Small intestine (tissue), 7 donors: ENCODE measurements at regions not wholly inside any gene's neighbourhood (a gene's known extent, or its start where the extent isn't known, plus 50 kb on each side); places are given as distances from the start of the nearest gene placed in this dataset.

Experiments
- DNase-seq, 2 donors: peaks; one replicate each; pipeline versions ENCODE4 v3.0.0 to v3.0.0-alpha.2; 2013
- FAIRE-seq: peaks from 2 replicates; lab custom pipeline; 2012; peaks lifted over from hg19 to GRCh38; lab: Jason Lieb, UNC
- H3K27ac ChIP-seq, 3 donors: one replicate each; pipeline ENCODE4 v1.5.1; 2013; ENCODE audit warnings: low read length in 2 of 3, mild to moderate bottlenecking in 2 of 3, control low read depth in 1 of 3, inconsistent platforms in 1 of 3, low read depth in 1 of 3, moderate library complexity in 1 of 3
- H3K27me3 ChIP-seq, 3 donors: one replicate each; pipeline ENCODE4 v1.6.1; 2013; ENCODE audit warnings: low read length in 3 of 3, inconsistent platforms in 1 of 3; ENCODE audit not compliant: control insufficient read depth in 3 of 3, insufficient read depth in 3 of 3
- H3K36me3 ChIP-seq, 3 donors: one replicate each; pipeline ENCODE4 v1.6.1; 2013; ENCODE audit warnings: low read length in 3 of 3, inconsistent platforms in 1 of 3, low read depth in 1 of 3, mild to moderate bottlenecking in 1 of 3, moderate library complexity in 1 of 3; ENCODE audit not compliant: control insufficient read depth in 3 of 3, insufficient read depth in 2 of 3
- H3K4me1 ChIP-seq, 3 donors: one replicate each; pipeline ENCODE4 v1.6.1; 2013; ENCODE audit warnings: low read length in 2 of 3, inconsistent platforms in 1 of 3, low read depth in 1 of 3, mild to moderate bottlenecking in 1 of 3, moderate library complexity in 1 of 3; ENCODE audit not compliant: control insufficient read depth in 3 of 3, insufficient read depth in 2 of 3
- H3K4me3 ChIP-seq, 3 donors: one replicate each; pipeline ENCODE4 v1.5.1; 2013; ENCODE audit warnings: low read length in 3 of 3, control low read depth in 1 of 3, inconsistent platforms in 1 of 3, low read depth in 1 of 3, mild to moderate bottlenecking in 1 of 3, moderate library complexity in 1 of 3
- H3K9me3 ChIP-seq, 2 donors: one replicate each; pipeline ENCODE4 v1.6.1; 2013; ENCODE audit warnings: low read depth in 1 of 2, low read length in 1 of 2; ENCODE audit not compliant: control insufficient read depth in 2 of 2, insufficient read depth in 1 of 2
- WGBS, 3 donors: extraction: QIAGEN DNeasy Blood & Tissue Kit; methylation state at CpG; one replicate each; pipeline ENCODE4 v1.1.7; 2013; 5-methylcytosine and 5-hydroxymethylcytosine counted together
- donor health status: healthy with polysubstance abuse.
- donor health status: control.
- donor health status: control.
- donor health status: Bipolar disorder and iron deficiency.
- donor health status: healthy.

DNA sequence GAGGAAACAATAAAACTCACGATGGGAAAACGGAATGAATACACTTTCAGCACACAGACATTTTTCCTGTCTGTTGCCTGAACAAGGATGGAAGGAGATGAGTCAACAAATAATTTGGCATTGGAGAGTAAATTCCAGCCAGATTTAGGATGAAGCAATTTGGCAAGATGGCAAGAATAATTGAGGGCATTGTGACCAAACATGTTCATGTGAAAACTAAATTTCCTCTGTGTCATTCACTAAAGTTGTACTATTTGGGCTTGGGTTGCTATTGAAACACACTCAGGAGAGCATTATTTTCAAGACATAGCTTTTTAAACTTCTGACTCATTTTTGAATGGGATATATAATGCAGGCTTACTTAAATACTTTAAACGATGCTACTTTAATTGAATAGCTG, 1614.4 kb downstream of the PCDH19 start:
- Histone ChIP-seq H3K27me3 (no peaks in the 10 kb centered on the region), H3K27ac (no peak overlapping the region), H3K4me1 (no peaks in the 10 kb centered on the region), H3K4me3 (no peak overlapping the region), H3K9me3 (no peaks in the 10 kb centered on the region), H3K36me3 (no peaks in the 10 kb centered on the region)
- no peak for DNase-seq
- FAIRE-seq: no peak
- WGBS, 3 donors: 47 to 56% (median 53%) methylated on average over 3 of the region's 3 CpGs

DNA sequence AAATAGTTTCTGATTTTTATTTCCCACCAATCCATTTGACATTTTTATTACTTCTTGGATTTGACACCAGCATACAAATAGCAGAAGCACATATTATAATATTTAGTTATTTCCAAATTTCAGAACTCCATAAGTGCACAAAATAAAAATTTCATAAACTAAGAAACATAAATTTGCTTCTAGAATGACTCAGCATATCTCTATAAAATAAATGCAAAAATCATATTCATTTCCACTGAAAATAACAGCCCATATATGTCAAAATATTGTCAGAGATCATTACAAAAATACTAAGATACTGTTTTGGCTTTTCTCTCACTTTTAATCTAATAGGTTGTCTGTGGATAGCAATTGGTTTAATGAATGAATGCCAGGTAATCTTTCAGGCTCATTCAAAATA, 1654.2 kb downstream of the PCDH19 start:
- no peaks in the 10 kb centered on the region for H3K4me1 ChIP-seq
- H3K36me3 ChIP-seq: no peaks in the 10 kb centered on the region
- H3K27me3 ChIP-seq: peaks cover 0 to 2% (median 0%) of the 10 kb centered on the region in 3 donors
- no peak overlapping the region for H3K4me3 ChIP-seq
- H3K9me3 ChIP-seq: peaks cover 0 to 7% of the 10 kb centered on the region in 2 donors
- FAIRE-seq (peak; percentile 41), DNase-seq (no peak)
- no peak overlapping the region for H3K27ac ChIP-seq

DNA sequence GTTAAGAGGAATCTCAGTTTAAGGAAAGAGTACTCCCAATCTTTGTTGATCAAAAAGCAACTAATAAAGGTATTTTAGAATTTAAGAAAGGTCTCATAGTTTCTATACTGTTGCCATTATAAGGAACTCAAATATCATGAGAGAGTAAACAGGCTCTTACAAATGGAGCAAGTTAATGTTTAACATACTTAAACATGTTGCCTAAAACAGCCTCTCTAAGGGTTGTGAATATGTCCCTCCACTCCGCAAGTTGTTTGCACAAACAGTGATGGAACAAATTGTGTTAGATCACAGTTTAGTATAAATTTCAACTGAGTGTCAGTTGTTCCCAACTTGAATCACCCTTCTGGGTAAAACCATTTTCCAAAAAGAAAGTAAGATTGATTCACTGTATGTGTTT, 1678.3 kb downstream of the PCDH19 start:
- no peak for DNase-seq
- Histone ChIP-seq H3K4me1 (no peaks in the 10 kb centered on the region), H3K36me3 (no peaks in the 10 kb centered on the region), H3K9me3 (no peaks in the 10 kb centered on the region), H3K4me3 (no peak overlapping the region), H3K27me3 (no peaks in the 10 kb centered on the region), H3K27ac (no peak overlapping the region)
- no peak for FAIRE-seq
- WGBS, 3 donors: 28 to 71% (median 58%) methylated on average over 1 of the region's 1 CpG

DNA sequence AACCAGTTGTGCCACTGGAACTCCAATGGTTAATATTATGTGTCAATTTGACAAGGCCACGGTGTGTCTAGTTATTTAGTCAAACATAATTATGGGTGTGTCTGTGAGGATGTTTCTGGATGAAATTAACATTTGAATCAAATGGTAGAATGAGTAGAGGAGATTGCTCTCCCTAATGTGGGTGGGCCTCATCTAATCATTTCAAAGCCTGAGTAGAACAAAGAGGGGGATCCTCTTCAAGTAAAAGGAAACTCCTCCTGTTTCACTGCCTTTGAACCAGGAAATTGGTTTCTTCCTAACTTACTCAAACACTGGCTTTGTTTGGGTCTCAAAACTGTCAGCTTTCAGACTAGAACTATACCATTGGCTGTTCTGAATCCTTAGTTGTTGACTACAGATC, 1692.1 kb downstream of the PCDH19 start:
- H3K4me3 ChIP-seq: no peak overlapping the region
- no peaks in the 10 kb centered on the region for H3K27me3 ChIP-seq
- peaks cover 0 to 6% of the 10 kb centered on the region in 2 donors for H3K9me3 ChIP-seq
- no peaks in the 10 kb centered on the region for H3K36me3 ChIP-seq
- no peak overlapping the region for H3K27ac ChIP-seq
- FAIRE-seq (no peak), DNase-seq (no peak)
- 26 to 32% (median 26%) methylated on average over 1 of the region's 1 CpG for WGBS, 3 donors
- H3K4me1 ChIP-seq: no peaks in the 10 kb centered on the region
